ENCODE measurements at regions not wholly inside any gene's neighbourhood (a gene's known extent, or its start where the extent isn't known, plus 50 kb on each side); places are given as distances from the start of the nearest gene placed in this dataset.
"Not testable (repeated sequence)": the region's sequence is repeated elsewhere in the genome, so short reads cannot be mapped to it uniquely, and the experiment has no call there.

GRCh38 chr6:109875973-109876372 is 102.1 kb upstream of the GPR6 start:
- no peak for DNase-seq (ENCODE audit: extremely low read depth in 1 of 11, low read depth in 9 of 11, low spot score in 4 of 11)

GRCh38 chr6:109877028-109878004 is 100.8 kb upstream of the GPR6 start:
- DNase-seq (ENCODE audit: extremely low read depth in 1 of 11, low read depth in 9 of 11, low spot score in 4 of 11) = peak in 8 of 11 donors; percentile 17 to 63 (median 40)

GRCh38 chr6:109878005-109878690 is 100.0 kb upstream of the GPR6 start:
- not testable (repeated sequence) for DNase-seq (ENCODE audit: extremely low read depth in 1 of 11, low read depth in 9 of 11, low spot score in 4 of 11)

GRCh38 chr6:109879081-109879480 is 99.0 kb upstream of the GPR6 start:
- DNase-seq (ENCODE audit: extremely low read depth in 1 of 11, low read depth in 9 of 11, low spot score in 4 of 11) = not testable (repeated sequence)

- no peak for DNase-seq (ENCODE audit: extremely low read depth in 1 of 11, low read depth in 9 of 11, low spot score in 4 of 11)
Measured at GRCh38 chr6:109879521-109879920, 98.6 kb upstream of the GPR6 start.

- not testable (repeated sequence) for DNase-seq (ENCODE audit: extremely low read depth in 1 of 11, low read depth in 9 of 11, low spot score in 4 of 11)
Measured at GRCh38 chr6:109881069-109881468, 97.0 kb upstream of the GPR6 start.

GRCh38 chr6:109881953-109882490 is 96.1 kb upstream of the GPR6 start:
- DNase-seq (ENCODE audit: extremely low read depth in 1 of 11, low read depth in 9 of 11, low spot score in 4 of 11) = not testable (repeated sequence)

GRCh38 chr6:109891924-109892323 is 86.2 kb upstream of the GPR6 start:
- DNase-seq (ENCODE audit: extremely low read depth in 1 of 11, low read depth in 9 of 11, low spot score in 4 of 11) = no peak

- DNase-seq (ENCODE audit: extremely low read depth in 1 of 11, low read depth in 9 of 11, low spot score in 4 of 11) = peak in 10 of 11 donors; percentile 36 to 79 (median 53)
Measured at GRCh38 chr6:109892451-109893435, 85.4 kb upstream of the GPR6 start.

- no peak for DNase-seq (ENCODE audit: extremely low read depth in 1 of 11, low read depth in 9 of 11, low spot score in 4 of 11)
Measured at GRCh38 chr6:109893606-109894005, 84.5 kb upstream of the GPR6 start.

- DNase-seq (ENCODE audit: extremely low read depth in 1 of 11, low read depth in 9 of 11, low spot score in 4 of 11) = no peak
Measured at GRCh38 chr6:109894181-109894580, 83.9 kb upstream of the GPR6 start.

- no peak for DNase-seq (ENCODE audit: extremely low read depth in 1 of 11, low read depth in 9 of 11, low spot score in 4 of 11)
Measured at GRCh38 chr6:109896341-109896740, 81.8 kb upstream of the GPR6 start.

- DNase-seq (ENCODE audit: extremely low read depth in 1 of 11, low read depth in 9 of 11, low spot score in 4 of 11) = no peak
Measured at GRCh38 chr6:109897025-109897424, 81.1 kb upstream of the GPR6 start.

- DNase-seq (ENCODE audit: extremely low read depth in 1 of 11, low read depth in 9 of 11, low spot score in 4 of 11) = no peak
Measured at GRCh38 chr6:109897561-109898080, 80.5 kb upstream of the GPR6 start.

GRCh38 chr6:109901976-109902375 is 76.1 kb upstream of the GPR6 start:
- no peak for DNase-seq (ENCODE audit: extremely low read depth in 1 of 11, low read depth in 9 of 11, low spot score in 4 of 11)

GRCh38 chr6:109902870-109903269 is 75.2 kb upstream of the GPR6 start:
- DNase-seq (ENCODE audit: extremely low read depth in 1 of 11, low read depth in 9 of 11, low spot score in 4 of 11) = no peak

GRCh38 chr6:109910571-109910970 is 67.5 kb upstream of the GPR6 start:
- no peak for DNase-seq (ENCODE audit: extremely low read depth in 1 of 11, low read depth in 9 of 11, low spot score in 4 of 11)

GRCh38 chr6:109912118-109912517 is 66.0 kb upstream of the GPR6 start:
- no peak for DNase-seq (ENCODE audit: extremely low read depth in 1 of 11, low read depth in 9 of 11, low spot score in 4 of 11)

- DNase-seq (ENCODE audit: extremely low read depth in 1 of 11, low read depth in 9 of 11, low spot score in 4 of 11) = no peak
Measured at GRCh38 chr6:109912952-109913351, 65.2 kb upstream of the GPR6 start.

Measured in renal cortex interstitium (tissue), 11 donors.